ENCODE measurements at regions not wholly inside any gene's neighbourhood (a gene's known extent, or its start where the extent isn't known, plus 50 kb on each side); places are given as distances from the start of the nearest gene placed in this dataset.

GRCh38 chr5:71836559-71837112 lies 117.6 kb downstream of the CARTPT start:
- TF ChIP-seq CTCF (optimal IDR thresholded peaks at IDR 0.05 in 1 of 3, IDR thresholded peaks at IDR 0.05 in 1 of 3, conservative IDR thresholded peaks at IDR 0.05 in 1 of 3; ENCODE audit: extremely low read depth in 1 of 3, insufficient read depth in 2 of 3, low read length in 3 of 3) (no peak), EZH2 (IDR thresholded peaks at IDR 0.05; ENCODE audit: low read length) (no peak)
